GM23338 (cell line): ENCODE measurements at regions not wholly inside any gene's neighbourhood (a gene's known extent, or its start where the extent isn't known, plus 50 kb on each side); places are given as distances from the start of the nearest gene placed in this dataset.

ENCODE experiments used
- ATAC-seq: fragments of 200-7000 bp; cut with Tn5 transposase; 3 replicates; pipeline ENCODE4 v1.9.1; 2020
- DNase-seq: peaks from one replicate; pipeline ENCODE4 v3.0.0-alpha.2; 2015; ENCODE audit warnings: low spot score
- H2AFZ ChIP-seq: fragments of 200-600 bp; sonication (generic); 2 replicates; pipeline ENCODE4 v1.8.0; 2016; ENCODE audit warnings: antibody characterized with exemption, mild to moderate bottlenecking, moderate library complexity
- H3F3A ChIP-seq: fragments of 200-600 bp; sonication (generic); replicated peaks from 2 replicates; pipeline ENCODE4 v1.8.0; 2017; ENCODE audit warnings: antibody characterized with exemption, mixed run types, low read depth
- H3K27ac ChIP-seq: fragments of 200-600 bp; sonication (generic); 2 replicates; pipeline ENCODE4 v1.6.1; 2016; ENCODE audit warnings: low read depth
- H3K27me3 ChIP-seq: fragments of 200-600 bp; sonication (generic); 2 replicates; pipeline ENCODE4 v1.8.0; 2016; ENCODE audit warnings: mild to moderate bottlenecking, mixed run types, moderate library complexity; ENCODE audit not compliant: insufficient read depth
- H3K36me3 ChIP-seq: fragments of 200-600 bp; sonication (generic); 2 replicates; pipeline ENCODE4 v1.8.0; 2016; ENCODE audit warnings: mild to moderate bottlenecking; ENCODE audit not compliant: insufficient read depth
- H3K4me1 ChIP-seq: fragments of 200-600 bp; sonication (generic); 2 replicates; pipeline ENCODE4 v1.8.0; 2016; ENCODE audit warnings: mild to moderate bottlenecking, moderate library complexity; ENCODE audit not compliant: insufficient read depth
- H3K4me2 ChIP-seq: fragments of 200-600 bp; sonication (generic); 2 replicates; pipeline ENCODE4 v1.7.1; 2017; ENCODE audit warnings: mixed run types
- H3K4me3 ChIP-seq: fragments of 200-600 bp; sonication (generic); 2 replicates; pipeline ENCODE4 v1.6.1; 2016; ENCODE audit warnings: mixed run types
- H3K79me2 ChIP-seq: fragments of 200-600 bp; sonication (generic); replicated peaks from 2 replicates; pipeline ENCODE4 v1.8.0; 2017; ENCODE audit warnings: mild to moderate bottlenecking; ENCODE audit not compliant: insufficient read depth
- H3K9me2 ChIP-seq: fragments of 200-600 bp; sonication (generic); 2 replicates; pipeline ENCODE4 v1.8.0; 2017; ENCODE audit not compliant: insufficient read depth
- H4K20me1 ChIP-seq: fragments of 200-600 bp; sonication (generic); replicated peaks from 2 replicates; pipeline ENCODE4 v1.8.0; 2017; ENCODE audit warnings: mild to moderate bottlenecking; ENCODE audit not compliant: insufficient read depth
- H3K27ac Mint-ChIP-seq: 2 replicates; pipeline ENCODE4 v1.8.0; 2020; ENCODE audit warnings: inconsistent platforms, mild to moderate bottlenecking, moderate library complexity, mixed read lengths
- H3K27me3 Mint-ChIP-seq: 3 replicates; pipeline ENCODE4 v1.8.0; 2022; ENCODE audit warnings: low read depth, mild to moderate bottlenecking, moderate library complexity, mixed read lengths, inconsistent platforms; ENCODE audit not compliant: insufficient read depth, poor library complexity
- H3K36me3 Mint-ChIP-seq: 3 replicates; pipeline ENCODE4 v1.8.0; 2021; ENCODE audit warnings: low read depth, mild to moderate bottlenecking, inconsistent platforms, moderate library complexity, mixed read lengths
- H3K4me1 Mint-ChIP-seq: 3 replicates; pipeline ENCODE4 v1.8.0; 2020; ENCODE audit warnings: mild to moderate bottlenecking, inconsistent platforms, mixed read lengths
- H3K4me3 Mint-ChIP-seq: 3 replicates; pipeline ENCODE4 v1.8.0; 2021; ENCODE audit warnings: moderate library complexity, mild to moderate bottlenecking, inconsistent platforms, mixed read lengths
- H3K9me3 Mint-ChIP-seq: 3 replicates; pipeline ENCODE4 v1.8.0; 2020; ENCODE audit warnings: moderate library complexity, mild to moderate bottlenecking, inconsistent platforms, mixed read lengths
- ETS1 ChIP-seq: IDR thresholded peaks from 2 replicates; pipeline ENCODE4 v1.6.1; 2016; ENCODE audit warnings: antibody characterized with exemption
- EZH2 ChIP-seq: fragments of 200-600 bp; sonication (generic); IDR thresholded peaks from one replicate; pipeline ENCODE4 v1.8.0; 2017; ENCODE audit warnings: antibody characterized with exemption, mild to moderate bottlenecking, low read depth; ENCODE audit not compliant: unreplicated experiment
- POLR2AphosphoS5 ChIP-seq: IDR thresholded peaks from 2 replicates; pipeline ENCODE4 v1.6.1; 2016; ENCODE audit warnings: antibody characterized with exemption, low read depth
- REST ChIP-seq: IDR thresholded peaks from one replicate; pipeline ENCODE4 v1.6.1; 2018; ENCODE audit warnings: antibody characterized with exemption; ENCODE audit not compliant: unreplicated experiment
- STAT1 ChIP-seq: IDR thresholded peaks from one replicate; pipeline ENCODE4 v1.6.1; 2016; ENCODE audit warnings: antibody characterized with exemption; ENCODE audit not compliant: unreplicated experiment
- ZNF114 ChIP-seq: fragments of 250-450 bp; sonication (Bioruptor Pico); IDR thresholded peaks from 2 replicates; pipeline ENCODE4 v1.5.0; 2020; ENCODE audit warnings: mild to moderate bottlenecking, moderate library complexity
- ZNF331 ChIP-seq: fragments of 250-450 bp; sonication (Bioruptor Pico); IDR thresholded peaks from 2 replicates; pipeline ENCODE4 v1.5.0; 2020; ENCODE audit warnings: low read depth, mild to moderate bottlenecking, moderate library complexity
- ZNF462 ChIP-seq: fragments of 250-450 bp; sonication (Bioruptor Pico); IDR thresholded peaks from 2 replicates; pipeline ENCODE4 v1.5.0; 2020; ENCODE audit warnings: mild to moderate bottlenecking, moderate library complexity
- TF ChIP-seq, protein P1 (sequence below), 2 experiments: fragments of 200-600 bp in 1 of 2; sonication (generic) in 1 of 2; conservative IDR thresholded peaks; 2 replicates each; pipeline versions ENCODE4 v1.5.1 to v1.6.1; 2016 to 2017; ENCODE audit warnings: antibody characterized with exemption in 2 of 2, low read depth in 2 of 2, mild to moderate bottlenecking in 2 of 2, moderate library complexity in 1 of 2

DNA sequence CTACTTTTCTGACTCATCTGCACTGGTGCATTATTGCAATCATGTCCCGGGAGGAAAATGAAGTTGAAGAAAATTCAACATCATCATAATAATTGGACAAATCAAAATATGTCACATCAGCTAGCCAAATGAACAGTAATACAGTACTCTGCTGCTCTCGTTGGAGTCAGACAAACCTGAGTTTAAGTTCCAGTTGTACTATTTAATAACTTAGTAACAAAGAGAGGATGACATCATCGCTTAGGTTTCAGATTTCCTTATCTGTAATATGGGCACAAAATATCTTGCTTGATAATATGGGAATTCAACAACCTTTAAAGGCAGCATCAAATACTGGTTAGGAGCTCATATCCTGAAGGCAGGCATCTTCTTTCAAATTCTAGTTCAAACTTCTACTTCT, 1248.9 kb upstream of the ACO1 start (continued):
- TF ChIP-seq ZNF462 (CRISPR knock-in tag) (no peak), ZNF114 (CRISPR knock-in tag) (no peak), STAT1 (no peak)

DNA sequence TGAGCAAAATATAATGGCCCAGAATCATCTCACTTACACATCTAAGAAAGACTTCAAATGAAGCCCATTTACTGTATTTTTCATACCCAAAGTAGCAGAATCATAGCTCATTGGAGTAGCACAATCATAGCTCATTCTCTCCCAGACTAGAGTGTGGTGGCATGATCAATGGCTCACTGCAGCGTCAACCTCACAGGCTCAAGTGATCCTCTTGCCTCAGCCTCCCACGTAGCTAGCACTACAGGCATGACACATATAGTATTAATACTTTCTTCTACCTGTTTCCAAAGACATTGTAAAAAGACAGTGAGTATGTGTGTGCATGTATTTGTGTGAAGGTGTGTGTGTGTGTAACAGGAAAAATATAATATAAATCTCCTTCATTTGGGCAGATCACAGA, 1247.9 kb upstream of the ACO1 start:
- TF ChIP-seq POLR2AphosphoS5 (no peak), REST (no peak), EZH2 (no peak), ZNF331 (CRISPR knock-in tag) (no peak), ETS1 (no peak)
- TF ChIP-seq, protein P1, sequence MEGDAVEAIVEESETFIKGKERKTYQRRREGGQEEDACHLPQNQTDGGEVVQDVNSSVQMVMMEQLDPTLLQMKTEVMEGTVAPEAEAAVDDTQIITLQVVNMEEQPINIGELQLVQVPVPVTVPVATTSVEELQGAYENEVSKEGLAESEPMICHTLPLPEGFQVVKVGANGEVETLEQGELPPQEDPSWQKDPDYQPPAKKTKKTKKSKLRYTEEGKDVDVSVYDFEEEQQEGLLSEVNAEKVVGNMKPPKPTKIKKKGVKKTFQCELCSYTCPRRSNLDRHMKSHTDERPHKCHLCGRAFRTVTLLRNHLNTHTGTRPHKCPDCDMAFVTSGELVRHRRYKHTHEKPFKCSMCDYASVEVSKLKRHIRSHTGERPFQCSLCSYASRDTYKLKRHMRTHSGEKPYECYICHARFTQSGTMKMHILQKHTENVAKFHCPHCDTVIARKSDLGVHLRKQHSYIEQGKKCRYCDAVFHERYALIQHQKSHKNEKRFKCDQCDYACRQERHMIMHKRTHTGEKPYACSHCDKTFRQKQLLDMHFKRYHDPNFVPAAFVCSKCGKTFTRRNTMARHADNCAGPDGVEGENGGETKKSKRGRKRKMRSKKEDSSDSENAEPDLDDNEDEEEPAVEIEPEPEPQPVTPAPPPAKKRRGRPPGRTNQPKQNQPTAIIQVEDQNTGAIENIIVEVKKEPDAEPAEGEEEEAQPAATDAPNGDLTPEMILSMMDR (conservative IDR thresholded peaks at IDR 0.05; ENCODE audit: low read depth in 2 of 2) = no peak
- H3K36me3 ChIP-seq = no peaks in the 10 kb centered on the region
- H4K20me1 ChIP-seq = no peaks in the 10 kb centered on the region
- Mint-ChIP-seq H3K4me3 (no peak overlapping the region), H3K4me1 (no peaks in the 10 kb centered on the region), H3K36me3 (no peaks in the 10 kb centered on the region), H3K9me3 (no peaks in the 10 kb centered on the region; the same call in 2 of the 3 replicates), H3K27ac (no peak overlapping the region), H3K27me3 (peaks cover 1% of the 10 kb centered on the region)
- H3K27me3 ChIP-seq = no peaks in the 10 kb centered on the region
- H3K4me3 ChIP-seq = no peak overlapping the region
- H3K27ac ChIP-seq = no peak overlapping the region
- H3K9me2 ChIP-seq = no peaks in the 10 kb centered on the region
- H3K4me2 ChIP-seq = no peak overlapping the region
- no peak for DNase-seq
- no peaks in the 10 kb centered on the region for H3K4me1 ChIP-seq
- H2AFZ ChIP-seq = no peak overlapping the region
- ATAC-seq = no peak
- H3K79me2 ChIP-seq = no peaks in the 10 kb centered on the region
- H3F3A ChIP-seq = no peaks in the 10 kb centered on the region
